CD4-positive, alpha-beta memory T cell (primary cell): ENCODE measurements at regions not wholly inside any gene's neighbourhood (a gene's known extent, or its start where the extent isn't known, plus 50 kb on each side); places are given as distances from the start of the nearest gene placed in this dataset.
"Not testable (repeated sequence)": the region's sequence is repeated elsewhere in the genome, so short reads cannot be mapped to it uniquely, and the experiment has no call there.

Experiments
- CTCF ChIA-PET: fragments of 350-600 bp; sonication (Branson Sonifier 250); formaldehyde crosslinking; loops from one replicate; lab custom pipeline; 2021; ENCODE audit warnings: inconsistent platforms; ENCODE audit not compliant: partially characterized antibody; lab: Charles Lee
- POLR2A ChIA-PET: fragments of 350-600 bp; sonication (Branson Sonifier 250); formaldehyde crosslinking; loops from one replicate; lab custom pipeline; 2021; ENCODE audit not compliant: partially characterized antibody; lab: Charles Lee
- DNase-seq, 5 donors: peaks; one replicate each; pipeline versions ENCODE4 v3.0.0 to v3.0.0-alpha.2; 2020 to 2022; ENCODE audit warnings: mixed read lengths in 1 of 5
- H3K27ac ChIP-seq: one replicate; pipeline ENCODE4 v1.7.0; 2013; ENCODE audit warnings: low read depth, low read length
- H3K27me3 ChIP-seq: 2 replicates; pipeline ENCODE4 v1.7.0; 2013; ENCODE audit warnings: mild to moderate bottlenecking, low read length, moderate library complexity; ENCODE audit not compliant: insufficient read depth
- H3K36me3 ChIP-seq: 2 replicates; pipeline ENCODE4 v1.7.0; 2013; ENCODE audit warnings: mild to moderate bottlenecking, low read length, moderate library complexity; ENCODE audit not compliant: insufficient read depth
- H3K4me1 ChIP-seq: 2 replicates; pipeline ENCODE4 v1.7.0; 2013; ENCODE audit warnings: mild to moderate bottlenecking, low read length, moderate library complexity; ENCODE audit not compliant: insufficient read depth
- H3K4me3 ChIP-seq, 2 donors: one replicate each; pipeline ENCODE4 v1.7.0; 2013; ENCODE audit warnings: low read length in 2 of 2, mild to moderate bottlenecking in 1 of 2
- H3K9me3 ChIP-seq, 2 donors: one replicate each; pipeline ENCODE4 v1.7.0; 2013; ENCODE audit warnings: low read length in 2 of 2, control low read depth in 1 of 2; ENCODE audit not compliant: control insufficient read depth in 1 of 2
- H3K27ac Mint-ChIP-seq, 7 donors: one replicate each; pipeline ENCODE4 v1.8.0; 2020 to 2021; ENCODE audit warnings: mixed read lengths in 7 of 7, mild to moderate bottlenecking in 6 of 7, inconsistent platforms in 3 of 7, moderate library complexity in 3 of 7
- H3K27me3 Mint-ChIP-seq, 2 donors: one replicate each; pipeline ENCODE4 v1.8.0; 2020 to 2021; ENCODE audit warnings: mixed read lengths in 2 of 2
- H3K36me3 Mint-ChIP-seq, 2 donors: one replicate each; pipeline ENCODE4 v1.8.0; 2020 to 2021; ENCODE audit warnings: mixed read lengths in 2 of 2, inconsistent platforms in 1 of 2, mild to moderate bottlenecking in 1 of 2
- H3K4me1 Mint-ChIP-seq, 4 donors: one replicate each; pipeline ENCODE4 v1.8.0; 2020 to 2021; ENCODE audit warnings: mixed read lengths in 4 of 4, mild to moderate bottlenecking in 1 of 4
- H3K4me3 Mint-ChIP-seq, 8 donors: one replicate each; pipeline ENCODE4 v1.8.0; 2020 to 2021; ENCODE audit warnings: mixed read lengths in 8 of 8, mild to moderate bottlenecking in 7 of 8, moderate library complexity in 6 of 8, inconsistent platforms in 3 of 8
- H3K9me3 Mint-ChIP-seq, 8 donors: one replicate each; pipeline ENCODE4 v1.8.0; 2020 to 2021; ENCODE audit warnings: mixed read lengths in 8 of 8, mild to moderate bottlenecking in 5 of 8, inconsistent platforms in 3 of 8, moderate library complexity in 1 of 8
- intact Hi-C: fragments of 100-400 bp; cut with micrococcal nuclease; formaldehyde crosslinking; loops from one replicate; pipeline ENCODE4 v1.15.1; 2023

DNA sequence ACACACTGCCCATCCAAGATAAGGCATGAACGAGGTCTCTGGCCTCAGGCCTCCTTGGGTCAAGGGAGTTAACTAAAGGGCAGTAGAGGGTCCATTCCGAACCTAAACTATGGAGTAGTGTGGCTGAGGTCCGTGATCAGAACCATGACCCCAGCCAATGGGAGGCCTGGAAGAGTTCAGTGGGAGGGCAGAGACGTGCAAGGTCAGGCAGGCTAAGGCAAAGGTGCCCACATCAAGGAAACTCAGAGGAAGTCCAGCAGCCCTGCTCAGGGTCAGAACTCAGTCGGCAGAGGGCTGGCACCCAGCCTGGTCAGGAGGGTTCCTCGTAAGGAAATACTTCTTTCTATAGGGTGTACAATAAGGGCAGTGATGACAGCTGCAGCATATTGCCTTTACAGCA lies 152.2 kb downstream of the SOD2 start:
- ChIA-PET POLR2A (no interaction called here), CTCF (no interaction called here)
- no peaks in the 10 kb centered on the region for H3K4me1 Mint-ChIP-seq
- Histone ChIP-seq H3K27me3 (no peaks in the 10 kb centered on the region), H3K9me3 (no peaks in the 10 kb centered on the region), H3K27ac (no peak overlapping the region), H3K4me1 (no peaks in the 10 kb centered on the region), H3K36me3 (no peaks in the 10 kb centered on the region), H3K4me3 (no peak overlapping the region)
- H3K27ac Mint-ChIP-seq: no peak overlapping the region
- DNase-seq: no peak
- peaks cover 0 to 3% (median 3%) of the 10 kb centered on the region in 8 donors for H3K9me3 Mint-ChIP-seq
- H3K27me3 Mint-ChIP-seq: peaks cover 2 to 13% of the 10 kb centered on the region in 2 donors
- intact Hi-C loops: no loop called here
- H3K36me3 Mint-ChIP-seq: no peaks in the 10 kb centered on the region
- no peak overlapping the region for H3K4me3 Mint-ChIP-seq

DNA sequence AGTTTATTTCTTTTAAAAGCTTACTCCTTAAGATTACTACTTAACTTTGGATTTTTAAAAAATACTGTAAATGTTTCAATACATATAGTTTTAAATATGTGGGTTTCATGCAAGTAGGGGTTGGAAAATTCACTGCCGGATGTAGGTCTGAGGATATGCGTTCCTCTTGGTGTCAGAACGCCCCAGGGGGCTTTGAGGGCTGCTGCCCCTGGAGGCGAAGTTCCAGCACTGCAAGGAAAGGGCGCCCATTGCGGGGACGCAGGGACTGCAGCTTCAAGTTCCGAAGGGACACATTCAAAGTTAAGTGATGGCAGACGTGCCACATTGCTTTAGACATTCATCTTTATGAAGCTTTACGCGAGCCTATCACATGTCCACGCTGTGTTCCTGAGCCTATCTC lies 152.9 kb downstream of the SOD2 start:
- Histone ChIP-seq H3K4me3 (no peak overlapping the region), H3K27me3 (no peaks in the 10 kb centered on the region), H3K27ac (no peak overlapping the region), H3K4me1 (no peaks in the 10 kb centered on the region), H3K36me3 (no peaks in the 10 kb centered on the region), H3K9me3 (no peaks in the 10 kb centered on the region)
- DNase-seq: no peak
- Mint-ChIP-seq H3K36me3 (no peaks in the 10 kb centered on the region), H3K4me3 (no peak overlapping the region), H3K27ac (no peak overlapping the region), H3K9me3 (peaks cover 0 to 3% (median 3%) of the 10 kb centered on the region in 8 donors), H3K27me3 (peaks cover 2 to 15% of the 10 kb centered on the region in 2 donors), H3K4me1 (no peaks in the 10 kb centered on the region)
- intact Hi-C loops: no loop called here
- ChIA-PET POLR2A (no interaction called here), CTCF (no interaction called here)

DNA sequence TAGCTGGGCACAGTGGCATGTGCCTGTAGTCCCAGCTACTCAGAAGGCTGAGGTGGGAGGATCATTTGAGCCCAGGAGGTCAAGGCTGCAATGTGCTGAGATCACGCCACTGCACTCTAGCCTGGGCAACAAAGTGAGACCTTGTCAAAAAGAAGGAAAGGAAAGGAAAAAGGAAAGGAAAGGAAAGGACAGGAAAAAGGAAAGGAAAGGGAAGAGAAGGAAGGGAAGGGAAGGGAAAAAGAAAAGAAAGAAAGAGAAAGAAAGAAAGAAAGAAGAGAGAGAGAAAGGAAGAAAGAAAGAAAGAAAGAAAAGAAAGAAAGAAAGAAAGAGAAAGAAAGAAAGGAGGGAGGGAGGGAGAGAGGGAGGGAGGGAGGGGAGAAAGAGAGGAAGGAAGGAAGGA lies 155.0 kb downstream of the SOD2 start:
- H3K27ac ChIP-seq, H3K27ac Mint-ChIP-seq, H3K36me3 ChIP-seq, CTCF ChIA-PET, H3K4me1 ChIP-seq, H3K4me3 ChIP-seq, DNase-seq, H3K9me3 ChIP-seq, POLR2A ChIA-PET, H3K27me3 ChIP-seq, intact Hi-C loops, H3K4me3 Mint-ChIP-seq, H3K36me3 Mint-ChIP-seq, H3K9me3 Mint-ChIP-seq, H3K4me1 Mint-ChIP-seq: not testable (repeated sequence)
- H3K27me3 Mint-ChIP-seq: peaks cover 2 to 15% of the 10 kb centered on the region in 2 donors

DNA sequence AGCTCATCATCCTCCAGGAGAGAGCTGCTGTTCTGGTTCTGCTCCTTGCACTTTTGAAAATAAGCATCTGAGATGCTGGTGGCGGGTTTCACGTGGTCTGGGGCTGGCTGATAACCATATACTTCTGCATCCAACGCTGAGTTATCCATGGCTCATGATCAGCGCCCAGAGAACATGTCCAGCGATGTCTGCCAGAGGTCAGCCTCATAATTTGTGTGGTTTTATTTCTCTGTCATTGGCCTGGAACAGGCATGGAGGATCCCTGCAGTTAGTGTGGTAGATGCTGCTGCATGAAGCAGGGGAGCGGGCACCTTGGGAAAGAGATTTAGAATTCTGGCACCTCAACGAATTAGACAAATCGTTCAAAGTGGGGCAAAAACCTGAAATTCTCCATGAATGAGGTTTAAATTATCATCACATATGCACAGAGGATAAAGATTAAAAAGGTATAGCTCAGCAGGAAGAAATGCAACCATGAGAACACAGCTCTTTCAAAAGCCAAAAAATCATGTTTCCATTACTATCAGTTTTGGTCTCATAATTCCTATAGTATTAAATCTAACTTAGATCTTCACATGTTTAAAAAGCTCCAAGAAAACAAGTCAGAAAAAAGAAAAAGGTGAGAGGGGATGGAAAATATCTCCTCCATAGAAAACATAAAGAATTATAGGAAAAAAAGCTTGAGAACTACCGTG lies 157.2 kb downstream of the SOD2 start:
- Histone ChIP-seq H3K36me3 (no peaks in the 10 kb centered on the region), H3K4me1 (no peaks in the 10 kb centered on the region), H3K27ac (no peak overlapping the region), H3K4me3 (no peak overlapping the region), H3K9me3 (no peaks in the 10 kb centered on the region), H3K27me3 (no peaks in the 10 kb centered on the region)
- ChIA-PET POLR2A (no interaction called here), CTCF (interaction anchor here (1.1 kb wide), 1 partner anchor 10 kb away, joined by 4 read pairs; no protein-coding TSS in a partner anchor)
- peaks cover 5 to 12% of the 10 kb centered on the region in 2 donors for H3K27me3 Mint-ChIP-seq
- no peak overlapping the region for H3K27ac Mint-ChIP-seq
- intact Hi-C loops: no loop called here
- H3K9me3 Mint-ChIP-seq: peaks cover 0 to 2% (median 0%) of the 10 kb centered on the region in 8 donors
- no peaks in the 10 kb centered on the region for H3K4me1 Mint-ChIP-seq
- no peaks in the 10 kb centered on the region for H3K36me3 Mint-ChIP-seq
- DNase-seq: no peak
- H3K4me3 Mint-ChIP-seq: no peak overlapping the region

DNA sequence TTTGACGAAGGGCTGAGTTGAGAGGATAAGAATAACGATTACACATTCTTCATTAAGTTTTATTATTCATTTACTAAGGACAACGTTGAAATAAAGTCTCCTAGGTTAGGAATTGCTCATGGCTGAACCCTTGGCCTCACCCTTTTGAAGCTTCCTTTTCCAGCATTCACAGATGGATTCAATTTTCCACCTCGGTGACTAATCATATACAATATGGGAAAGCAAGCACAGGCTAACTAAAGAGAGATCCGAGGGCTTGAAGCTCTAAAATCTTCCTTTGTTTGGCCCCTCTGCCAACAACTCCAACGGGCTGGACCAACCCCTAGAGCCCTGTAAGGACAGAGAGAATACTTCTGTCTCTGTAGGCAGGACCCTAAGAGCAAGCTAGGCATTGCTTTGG lies 159.5 kb downstream of the SOD2 start:
- CTCF ChIA-PET: no interaction called here
- Histone ChIP-seq H3K27ac (no peak overlapping the region), H3K36me3 (no peaks in the 10 kb centered on the region), H3K4me3 (no peak overlapping the region), H3K4me1 (no peaks in the 10 kb centered on the region), H3K27me3 (no peaks in the 10 kb centered on the region), H3K9me3 (no peaks in the 10 kb centered on the region)
- Mint-ChIP-seq H3K27me3 (peaks cover 9 to 14% of the 10 kb centered on the region in 2 donors), H3K9me3 (no peaks in the 10 kb centered on the region), H3K4me3 (no peak overlapping the region), H3K4me1 (no peaks in the 10 kb centered on the region), H3K27ac (no peak overlapping the region), H3K36me3 (no peaks in the 10 kb centered on the region)
- POLR2A ChIA-PET: no interaction called here
- DNase-seq: no peak
- intact Hi-C loops: no loop called here

DNA sequence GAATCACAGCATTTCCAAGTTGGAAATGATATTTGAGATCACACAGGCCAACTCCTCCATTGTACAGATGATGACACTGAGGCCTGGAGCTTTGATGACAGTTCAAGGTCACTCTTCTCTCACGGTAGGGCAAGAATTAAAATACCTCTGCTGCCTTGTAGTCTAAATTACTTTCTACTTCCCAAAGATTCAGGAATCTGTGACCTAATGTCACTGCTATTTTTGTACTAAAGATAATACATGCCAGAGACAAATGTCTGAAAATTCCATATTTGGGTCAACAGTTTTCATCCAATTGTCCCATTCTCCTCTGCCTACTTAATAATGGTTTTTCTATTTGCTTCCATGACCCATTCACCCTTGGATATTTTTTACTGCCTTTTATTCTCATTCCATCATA lies 160.0 kb downstream of the SOD2 start:
- intact Hi-C loops: no loop called here
- Histone ChIP-seq H3K9me3 (no peaks in the 10 kb centered on the region), H3K4me3 (no peak overlapping the region), H3K27me3 (no peaks in the 10 kb centered on the region), H3K27ac (no peak overlapping the region), H3K36me3 (no peaks in the 10 kb centered on the region), H3K4me1 (no peaks in the 10 kb centered on the region)
- no peak for DNase-seq
- H3K9me3 Mint-ChIP-seq: no peaks in the 10 kb centered on the region
- H3K36me3 Mint-ChIP-seq: no peaks in the 10 kb centered on the region
- no peak overlapping the region for H3K27ac Mint-ChIP-seq
- H3K4me1 Mint-ChIP-seq: no peaks in the 10 kb centered on the region
- ChIA-PET POLR2A (no interaction called here), CTCF (no interaction called here)
- no peak overlapping the region for H3K4me3 Mint-ChIP-seq
- peaks cover 10 to 14% of the 10 kb centered on the region in 2 donors for H3K27me3 Mint-ChIP-seq

DNA sequence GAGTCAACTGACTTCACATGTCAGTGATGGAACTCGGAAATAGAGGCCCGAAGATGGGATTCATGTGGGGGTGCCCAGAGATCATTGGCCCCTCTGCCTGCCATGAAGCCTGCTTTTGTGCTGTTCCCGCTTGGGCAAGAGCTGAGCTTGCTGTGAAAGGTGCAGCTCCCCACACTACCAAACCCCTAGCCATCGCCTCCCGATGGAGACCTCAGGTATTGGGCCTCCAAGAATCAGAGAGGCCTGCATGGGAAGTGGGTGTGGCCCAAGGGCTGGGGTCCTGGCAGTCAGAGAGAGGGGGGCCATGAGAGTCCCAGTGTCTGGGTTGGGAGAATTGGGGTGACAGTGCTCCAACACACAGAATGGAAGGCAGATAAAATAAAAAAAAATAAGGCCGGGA lies 160.9 kb downstream of the SOD2 start:
- Histone ChIP-seq H3K4me1 (no peaks in the 10 kb centered on the region), H3K9me3 (no peaks in the 10 kb centered on the region), H3K27ac (no peak overlapping the region), H3K36me3 (no peaks in the 10 kb centered on the region), H3K4me3 (no peak overlapping the region), H3K27me3 (no peaks in the 10 kb centered on the region)
- ChIA-PET CTCF (no interaction called here), POLR2A (no interaction called here)
- H3K9me3 Mint-ChIP-seq: no peaks in the 10 kb centered on the region
- no peak overlapping the region for H3K4me3 Mint-ChIP-seq
- H3K4me1 Mint-ChIP-seq: no peaks in the 10 kb centered on the region
- no peak overlapping the region for H3K27ac Mint-ChIP-seq
- intact Hi-C loops: no loop called here
- no peak for DNase-seq
- peaks cover 16 to 17% of the 10 kb centered on the region in 2 donors for H3K27me3 Mint-ChIP-seq
- H3K36me3 Mint-ChIP-seq: no peaks in the 10 kb centered on the region
